Fibroblast of villous mesenchyme (primary cell): ENCODE measurements at regions not wholly inside any gene's neighbourhood (a gene's known extent, or its start where the extent isn't known, plus 50 kb on each side); places are given as distances from the start of the nearest gene placed in this dataset.
"Not testable (repeated sequence)": the region's sequence is repeated elsewhere in the genome, so short reads cannot be mapped to it uniquely, and the experiment has no call there.

Experiments used
- DNase-seq: peaks from one replicate; pipeline ENCODE4 v3.0.0-alpha.2; 2010; ENCODE audit warnings: low read depth
- H3K4me3 ChIP-seq: 2 replicates; pipeline ENCODE4 v1.5.1; 2011; ENCODE audit warnings: low read depth, mild to moderate bottlenecking, low read length
- CTCF ChIP-seq: IDR thresholded peaks from 2 replicates; pipeline ENCODE4 v1.5.1; 2012; ENCODE audit warnings: low read depth, mild to moderate bottlenecking, low read length; ENCODE audit not compliant: insufficient read depth

GRCh38 chr2:34729845-34730244 is 1130.7 kb upstream of the FAM98A start:
- H3K4me3 ChIP-seq, result no peak overlapping the region
- no peak for DNase-seq
- TF ChIP-seq CTCF, result no peak

- no peak for DNase-seq
- no peak overlapping the region for H3K4me3 ChIP-seq
- no peak for TF ChIP-seq CTCF
Measured at GRCh38 chr2:34724107-34724506, 1125.0 kb upstream of the FAM98A start.

GRCh38 chr2:34723683-34724082 is 1124.6 kb upstream of the FAM98A start:
- no peak for DNase-seq
- no peak overlapping the region for H3K4me3 ChIP-seq
- no peak for TF ChIP-seq CTCF

- DNase-seq, result no peak
- TF ChIP-seq CTCF, result no peak
- H3K4me3 ChIP-seq, result no peak overlapping the region
Measured at GRCh38 chr2:34719206-34719605, 1120.1 kb upstream of the FAM98A start.

- DNase-seq, result no peak
- no peak overlapping the region for H3K4me3 ChIP-seq
- no peak for TF ChIP-seq CTCF
Measured at GRCh38 chr2:34705551-34706247, 1106.6 kb upstream of the FAM98A start.

- no peak overlapping the region for H3K4me3 ChIP-seq
- no peak for TF ChIP-seq CTCF
- no peak for DNase-seq
Measured at GRCh38 chr2:34703292-34703691, 1104.2 kb upstream of the FAM98A start.

GRCh38 chr2:34702391-34702790 is 1103.3 kb upstream of the FAM98A start:
- not testable (repeated sequence) for DNase-seq, H3K4me3 ChIP-seq

- not testable (repeated sequence) for H3K4me3 ChIP-seq, DNase-seq
Measured at GRCh38 chr2:34677591-34677990, 1078.5 kb upstream of the FAM98A start.

GRCh38 chr2:34677119-34677531 is 1078.0 kb upstream of the FAM98A start:
- not testable (repeated sequence) for H3K4me3 ChIP-seq, DNase-seq
